ENCODE measurements at regions not wholly inside any gene's neighbourhood (a gene's known extent, or its start where the extent isn't known, plus 50 kb on each side); places are given as distances from the start of the nearest gene placed in this dataset.
"Not testable (repeated sequence)": the region's sequence is repeated elsewhere in the genome, so short reads cannot be mapped to it uniquely, and the experiment has no call there.

DNA sequence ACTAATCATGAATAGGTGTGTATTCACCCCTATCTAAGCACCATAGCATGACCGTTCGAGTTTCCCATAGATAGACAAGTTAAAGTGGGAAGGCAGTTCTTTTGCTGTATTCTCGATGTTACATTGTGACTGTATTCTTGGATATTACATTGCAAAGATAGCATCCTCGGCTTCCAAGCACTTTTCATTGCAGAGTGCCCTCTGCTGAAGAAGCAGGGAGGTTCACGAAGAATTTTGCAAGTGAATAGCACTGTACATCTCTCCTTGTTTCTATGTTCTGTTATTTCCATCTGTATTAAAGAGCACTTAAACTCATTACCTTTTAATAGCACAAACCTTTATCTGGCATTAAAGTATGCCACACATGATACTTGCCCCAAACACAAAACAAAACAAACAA lies 426.7 kb upstream of the ARX start:
- no peak for DNase-seq (ENCODE audit: low read depth)

DNA sequence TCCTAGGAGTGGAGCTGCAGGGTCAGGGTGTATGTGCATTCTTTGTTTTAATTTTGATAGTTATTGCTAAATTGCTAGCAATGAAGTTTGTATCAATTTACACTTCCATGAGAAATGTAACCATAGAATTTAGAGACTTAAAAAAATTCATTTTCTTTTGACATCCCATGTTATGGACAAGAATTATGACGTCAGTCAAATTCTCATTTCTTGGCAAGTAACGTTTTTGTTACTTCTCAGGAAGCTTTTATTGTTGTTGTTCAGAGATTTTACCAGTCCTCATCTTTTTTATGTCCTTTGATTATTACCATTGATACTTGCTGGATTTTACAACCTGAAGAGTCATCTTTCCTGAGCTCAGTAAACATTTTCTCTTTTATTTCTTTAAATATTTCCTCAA lies 417.5 kb upstream of the ARX start:
- DNase-seq (ENCODE audit: low read depth), result no peak

DNA sequence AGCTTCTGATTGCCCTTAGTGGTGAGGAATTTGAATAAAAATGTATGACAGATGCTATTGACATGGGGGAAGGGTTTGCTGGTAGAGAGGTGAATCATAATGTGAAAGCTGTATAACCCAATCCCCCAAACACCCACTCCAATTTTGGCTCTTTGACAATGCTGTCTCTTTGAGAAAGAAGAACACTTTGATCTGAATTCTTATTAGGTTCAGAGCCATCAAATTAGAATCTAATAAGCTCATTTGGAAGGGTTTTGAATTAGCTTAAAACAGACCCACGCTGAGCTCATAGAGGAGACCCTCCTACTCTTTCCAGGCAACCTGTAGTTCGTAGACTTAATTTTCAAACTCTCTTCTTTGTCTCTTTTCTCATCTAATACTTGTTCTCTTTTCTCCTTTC lies 416.6 kb upstream of the ARX start:
- DNase-seq (ENCODE audit: low read depth), result no peak

DNA sequence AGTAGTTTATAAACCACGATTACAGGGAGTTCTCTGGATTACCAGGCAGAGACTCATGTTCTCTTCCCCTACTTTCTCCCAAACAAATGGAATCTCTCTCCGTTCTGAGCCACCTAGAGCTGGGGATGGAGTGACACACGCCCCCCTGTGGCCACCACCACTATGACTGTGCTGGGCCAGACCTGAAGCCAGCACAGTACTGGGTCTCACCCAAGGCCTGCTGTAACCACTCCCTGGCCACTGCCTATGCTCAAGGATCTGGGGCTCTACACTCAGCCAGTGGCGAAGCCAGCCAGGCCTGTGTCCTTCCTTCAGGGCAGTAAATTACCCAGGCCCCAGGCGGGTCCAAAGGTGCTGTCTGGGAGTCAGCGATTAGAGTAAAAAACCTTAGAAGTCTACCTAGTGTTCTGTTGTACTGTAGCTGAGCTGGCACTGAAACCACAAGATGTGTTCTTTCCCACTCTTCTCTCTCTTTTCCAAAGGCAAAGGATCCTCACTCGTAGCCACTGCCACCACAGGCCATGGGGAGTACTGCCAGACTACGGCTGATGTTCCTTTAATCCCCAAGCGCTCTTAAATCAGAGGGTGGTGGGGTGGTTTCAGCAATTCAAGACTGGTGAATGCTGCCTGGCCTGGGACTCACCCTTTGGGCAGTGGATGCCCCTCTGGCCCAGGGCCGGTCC lies 412.2 kb upstream of the ARX start:
- no peak for DNase-seq (ENCODE audit: low read depth)

DNA sequence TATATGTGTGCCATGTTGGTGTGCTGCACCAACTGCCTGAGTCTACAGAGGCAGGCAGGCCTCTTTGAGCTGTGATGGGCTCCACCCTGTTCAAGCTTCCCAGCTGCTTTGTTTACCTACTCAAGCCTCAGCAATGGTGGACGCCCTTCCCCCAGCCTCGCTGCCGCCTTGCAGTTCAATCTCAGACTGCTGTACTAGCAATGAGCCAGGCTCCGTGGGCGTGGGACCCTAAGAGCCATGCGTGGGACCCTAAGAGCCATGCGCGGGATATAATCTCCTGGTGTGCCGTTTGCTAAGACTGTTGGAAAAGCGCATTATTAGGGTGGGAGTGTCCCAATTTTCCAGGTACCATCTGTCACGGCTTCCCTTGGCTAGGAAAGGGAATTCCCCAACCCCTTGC lies 388.4 kb upstream of the ARX start:
- DNase-seq (ENCODE audit: low read depth), result not testable (repeated sequence)

DNA sequence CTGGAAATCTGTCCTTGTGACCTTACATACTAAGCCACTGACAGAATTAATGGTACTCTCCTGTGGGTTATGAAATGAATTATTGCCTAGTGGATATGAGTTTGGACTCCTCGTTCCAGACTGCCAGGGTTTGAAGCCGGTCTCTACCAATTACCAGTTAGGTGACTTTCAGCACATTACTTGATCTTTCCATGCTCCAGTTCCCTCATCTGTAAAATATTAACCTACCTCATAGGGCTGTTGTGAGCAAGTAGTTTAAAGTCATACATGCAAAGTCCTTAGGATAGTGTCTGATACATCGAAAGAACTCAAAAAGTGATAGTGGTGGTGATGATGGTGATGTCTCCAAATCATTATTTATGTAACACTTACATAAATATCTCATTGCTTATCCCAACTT lies 373.5 kb upstream of the ARX start:
- DNase-seq (ENCODE audit: low read depth), result no peak

DNA sequence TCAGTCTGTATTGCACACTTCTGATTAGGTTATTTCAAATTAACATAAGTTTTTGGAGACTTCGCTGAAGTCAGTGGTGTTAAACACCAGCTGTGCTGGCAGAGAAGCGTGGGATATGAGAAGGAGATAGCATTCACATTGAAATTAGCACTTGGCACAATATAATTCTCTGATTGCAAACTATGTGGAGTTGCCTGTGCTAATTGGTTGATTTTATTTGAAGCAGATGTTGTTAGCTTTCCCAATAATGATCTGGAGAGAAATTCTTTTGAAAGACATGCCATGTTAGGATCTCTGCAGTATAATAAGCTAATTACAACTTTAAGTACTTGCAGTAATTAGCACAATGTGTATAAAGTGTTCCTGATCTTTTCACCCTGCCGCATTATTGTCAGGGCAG lies 367.4 kb upstream of the ARX start:
- no peak for DNase-seq (ENCODE audit: low read depth)

DNA sequence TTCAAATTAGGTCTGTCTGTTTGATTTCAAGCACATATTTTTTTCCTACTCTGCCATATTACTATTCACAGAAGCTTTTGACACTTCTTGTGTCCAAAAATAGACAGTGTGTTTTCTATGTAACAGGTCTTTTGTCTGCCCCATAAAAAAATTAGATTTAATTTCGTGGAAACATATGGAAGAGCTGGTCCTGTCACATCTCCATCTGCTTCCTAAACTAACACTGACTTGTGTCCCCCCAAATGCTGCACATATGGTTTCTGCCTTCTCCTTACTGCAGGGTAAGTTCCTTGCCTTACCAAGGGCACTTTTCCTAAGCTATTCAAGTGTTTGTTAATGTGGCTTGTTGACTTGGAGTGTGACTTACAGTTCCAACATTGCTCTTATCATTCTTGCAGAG lies 340.7 kb upstream of the ARX start:
- no peak for DNase-seq (ENCODE audit: low read depth)

DNA sequence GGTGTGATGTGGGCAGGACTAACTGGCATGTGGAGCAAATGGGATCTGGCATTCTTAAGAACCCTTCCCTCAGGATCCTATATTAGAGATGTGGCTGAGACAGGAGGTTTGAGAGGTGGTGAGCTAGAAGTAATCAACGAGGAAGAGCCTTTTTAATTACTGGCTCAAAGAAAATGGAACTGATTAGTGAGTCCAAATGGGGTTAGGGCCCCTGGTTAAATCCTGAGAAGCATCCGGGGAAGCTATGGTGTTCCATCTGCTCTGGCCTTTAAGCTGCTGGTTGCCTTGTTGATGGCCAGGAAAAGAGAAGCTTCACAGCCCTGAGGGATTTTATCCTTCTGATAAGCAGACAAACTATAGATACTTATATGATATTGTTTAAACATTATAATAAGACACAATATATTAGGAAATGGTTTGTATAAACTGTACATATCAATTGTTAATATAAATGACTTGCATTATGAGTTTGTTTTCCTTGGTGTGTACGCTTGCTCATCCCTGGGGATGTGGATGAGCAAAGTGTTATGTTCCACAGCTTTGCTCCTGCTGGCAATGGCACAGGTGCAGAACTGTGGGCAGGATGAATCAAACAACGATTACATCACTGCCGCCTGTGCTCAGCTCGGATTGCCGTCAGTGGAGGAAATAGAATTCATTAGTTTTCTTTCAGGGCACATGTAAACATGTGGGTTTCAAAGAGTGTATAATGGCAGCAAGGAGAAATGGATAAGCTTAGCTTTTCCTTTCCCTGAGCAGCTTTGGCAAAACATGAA lies 328.6 kb upstream of the ARX start:
- DNase-seq (ENCODE audit: low read depth), result no peak

DNA sequence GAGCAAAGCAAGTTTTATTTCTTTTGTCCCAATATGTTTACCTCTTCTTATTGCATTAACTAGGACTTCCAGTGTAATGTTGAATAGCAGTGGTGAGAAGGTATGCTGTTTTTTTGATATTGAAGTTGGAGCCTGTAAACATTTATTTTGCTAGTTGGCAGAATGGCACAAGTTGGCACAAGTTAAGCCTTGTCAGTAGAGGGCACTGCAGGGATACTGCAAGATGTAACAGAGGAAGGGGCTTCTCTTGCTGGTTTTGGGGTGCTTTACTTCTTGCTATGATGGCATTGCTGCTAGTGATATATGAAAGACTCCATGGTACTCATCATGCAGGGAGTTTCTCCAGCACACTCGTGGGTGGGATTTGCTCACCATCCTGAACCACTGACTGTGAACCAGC lies 327.3 kb upstream of the ARX start:
- DNase-seq (ENCODE audit: low read depth), result no peak

DNA sequence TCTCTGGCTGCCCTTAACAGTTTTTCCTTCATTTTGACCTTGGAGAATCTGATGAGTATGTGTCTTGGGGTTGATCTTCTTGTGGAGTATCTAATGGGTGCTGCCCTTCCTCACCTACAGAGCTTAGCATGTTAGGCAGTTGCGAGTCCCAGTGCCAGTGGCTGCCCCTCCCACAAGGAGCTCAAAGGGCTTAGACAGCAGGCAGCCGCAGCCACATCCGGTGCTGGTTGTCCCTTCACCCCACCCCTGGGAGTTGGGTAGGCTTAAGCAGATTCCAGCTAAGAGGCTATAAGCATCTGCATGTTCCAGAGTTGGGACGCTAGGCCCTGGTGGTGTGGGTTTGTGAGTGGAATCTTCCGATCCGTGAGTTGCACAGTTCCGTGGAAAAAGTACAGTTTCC lies 322.1 kb upstream of the ARX start:
- DNase-seq (ENCODE audit: low read depth), result peak; percentile 0

DNA sequence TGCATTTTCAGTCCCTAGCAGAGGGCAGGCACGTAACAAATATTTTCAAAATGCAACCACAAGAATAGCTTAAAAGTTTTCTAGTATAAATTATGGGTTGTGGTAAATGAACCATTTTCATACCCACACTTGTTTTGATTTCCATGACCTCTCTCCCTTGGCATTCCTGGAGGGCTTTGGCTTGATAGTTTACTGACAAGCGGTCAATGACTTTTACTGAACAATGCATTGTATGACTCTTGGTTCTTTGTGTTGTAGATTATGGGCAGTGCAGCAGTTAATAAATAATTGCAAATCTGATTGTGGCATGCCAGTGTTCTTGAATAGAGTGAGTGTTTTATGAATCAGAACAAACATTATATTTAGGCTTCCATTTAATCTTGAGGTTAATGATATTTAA lies 285.2 kb upstream of the ARX start:
- DNase-seq (ENCODE audit: low read depth), result no peak

DNA sequence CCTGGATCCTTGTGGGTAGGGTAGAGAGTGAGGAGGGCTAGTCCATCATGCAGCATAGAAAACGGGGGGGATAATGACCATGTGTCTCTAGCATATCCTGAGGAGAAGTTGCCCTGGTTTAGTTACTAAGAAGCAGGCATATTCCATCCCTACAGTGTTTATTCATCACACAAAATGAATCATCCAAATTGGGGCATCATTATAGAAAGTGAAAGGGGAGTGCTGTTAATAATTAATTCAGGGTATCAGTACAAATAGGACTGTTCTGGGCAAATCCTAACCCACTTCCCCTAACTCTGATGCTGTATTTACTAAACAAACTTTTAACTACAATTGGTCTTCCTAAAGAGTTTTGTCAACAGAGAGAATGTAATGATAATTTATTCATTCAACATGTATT lies 281.1 kb upstream of the ARX start:
- DNase-seq (ENCODE audit: low read depth), result no peak

DNA sequence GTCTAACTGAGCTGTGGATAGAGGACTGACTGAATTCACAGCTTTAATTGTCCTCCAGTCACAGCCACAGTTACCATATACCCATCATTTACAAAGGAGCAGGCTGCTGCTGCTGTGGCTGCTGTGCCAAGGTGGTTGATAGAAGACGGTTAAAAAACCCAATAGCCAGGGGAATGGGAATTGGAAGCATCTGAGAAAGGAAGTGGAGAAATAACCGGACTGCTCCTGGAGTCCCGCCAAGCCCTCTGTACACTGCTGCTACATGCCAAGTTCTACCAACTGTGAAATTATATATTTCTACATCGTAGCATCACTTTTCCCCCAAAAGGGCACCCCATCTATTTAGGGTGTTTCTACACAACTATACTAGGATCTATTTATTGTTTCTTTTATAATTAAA lies 279.7 kb upstream of the ARX start:
- no peak for DNase-seq (ENCODE audit: low read depth)

DNA sequence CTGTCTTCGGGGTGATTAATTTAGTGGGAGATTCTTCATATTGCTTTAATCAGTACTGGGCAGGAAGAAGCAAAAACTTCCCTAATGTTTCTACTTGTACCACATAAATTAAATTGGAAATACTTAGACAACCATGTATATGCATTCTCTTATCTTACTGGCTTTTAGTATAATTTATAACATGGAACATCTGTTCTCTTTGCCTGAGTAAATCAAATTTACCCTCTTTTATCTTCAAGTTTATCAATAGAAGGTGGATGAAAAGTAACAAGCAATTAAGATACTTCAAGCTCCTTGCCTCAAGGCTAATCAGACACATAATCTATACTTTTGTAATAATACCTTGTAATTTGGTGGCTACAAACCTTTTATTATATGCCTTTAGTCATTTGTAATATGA lies 274.4 kb upstream of the ARX start:
- no peak for DNase-seq (ENCODE audit: low read depth)

DNA sequence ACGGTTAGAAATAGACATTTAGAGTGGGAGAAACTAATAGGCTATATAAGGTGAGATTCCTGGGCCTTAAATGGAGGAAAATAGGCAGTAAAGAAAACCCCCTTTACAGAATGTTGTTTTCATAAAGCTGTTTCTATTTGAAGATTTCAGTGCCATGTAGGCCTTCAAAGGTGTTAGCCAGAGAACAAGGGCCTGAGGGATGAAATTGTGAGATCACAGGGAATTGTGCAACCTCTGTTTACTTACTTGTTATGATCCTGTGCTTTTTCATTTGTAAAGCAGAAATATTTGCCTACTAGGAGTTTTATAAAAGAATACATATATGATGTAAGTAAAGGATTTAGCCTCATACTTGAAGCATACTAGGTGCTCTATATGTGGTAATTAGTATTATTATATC lies 272.9 kb upstream of the ARX start:
- DNase-seq (ENCODE audit: low read depth), result no peak

DNA sequence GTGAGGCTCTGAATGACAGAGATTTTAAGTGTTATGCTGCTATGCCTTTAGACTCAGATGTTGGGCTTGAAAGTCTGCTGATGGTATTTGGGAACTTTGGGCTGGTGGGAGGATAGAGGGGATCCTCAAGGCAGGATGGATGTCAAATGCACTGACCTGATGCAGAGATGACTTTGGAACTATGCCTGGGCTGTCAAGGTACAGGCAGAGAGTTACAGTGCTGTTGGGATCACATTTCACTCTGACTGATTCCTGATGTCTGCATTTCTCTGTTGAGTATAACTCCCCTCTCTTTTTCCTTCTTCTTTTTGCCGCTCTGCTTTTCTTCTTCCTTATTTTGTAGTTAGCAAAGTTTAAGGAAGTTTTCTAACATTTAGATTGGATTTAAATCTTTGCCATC lies 271.8 kb upstream of the ARX start:
- no peak for DNase-seq (ENCODE audit: low read depth)

DNA sequence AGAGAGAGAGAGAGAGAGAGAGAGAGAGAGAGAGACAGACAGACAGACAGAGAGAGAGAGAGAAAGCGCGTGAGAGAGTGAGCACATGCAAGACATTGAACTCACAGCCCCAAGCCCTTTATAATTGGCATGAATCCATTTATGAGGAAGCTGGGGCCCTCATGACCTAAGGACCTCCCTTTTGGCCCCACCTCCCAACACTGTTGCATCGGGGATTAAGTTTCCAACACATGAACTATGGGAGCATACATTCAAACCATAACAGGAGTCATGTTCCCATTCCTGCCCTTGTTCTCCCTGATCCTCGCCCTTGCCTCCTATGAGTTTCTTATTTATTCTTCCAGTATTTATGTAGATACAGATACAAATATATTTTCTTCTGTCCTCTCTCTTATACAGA lies 269.8 kb upstream of the ARX start:
- DNase-seq (ENCODE audit: low read depth), result no peak

DNA sequence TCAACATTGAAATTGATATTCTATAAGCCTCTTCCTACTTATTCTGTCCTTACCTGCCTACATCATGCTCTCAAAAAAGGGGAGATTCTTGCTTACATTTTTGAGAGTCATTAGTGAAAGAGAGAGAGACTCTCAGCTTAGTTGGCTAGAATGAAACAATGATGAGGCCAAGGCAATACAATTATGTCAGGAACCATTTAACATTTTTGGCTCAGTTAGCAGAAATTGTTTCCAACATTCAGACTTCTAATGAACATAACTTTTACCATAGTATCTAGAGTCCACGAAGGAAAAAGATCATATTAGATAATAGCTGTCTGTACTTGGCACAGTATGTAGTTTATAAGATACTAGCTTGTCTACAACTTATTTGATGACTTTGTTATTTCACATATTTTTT lies 263.7 kb upstream of the ARX start:
- DNase-seq (ENCODE audit: low read depth), result no peak

DNA sequence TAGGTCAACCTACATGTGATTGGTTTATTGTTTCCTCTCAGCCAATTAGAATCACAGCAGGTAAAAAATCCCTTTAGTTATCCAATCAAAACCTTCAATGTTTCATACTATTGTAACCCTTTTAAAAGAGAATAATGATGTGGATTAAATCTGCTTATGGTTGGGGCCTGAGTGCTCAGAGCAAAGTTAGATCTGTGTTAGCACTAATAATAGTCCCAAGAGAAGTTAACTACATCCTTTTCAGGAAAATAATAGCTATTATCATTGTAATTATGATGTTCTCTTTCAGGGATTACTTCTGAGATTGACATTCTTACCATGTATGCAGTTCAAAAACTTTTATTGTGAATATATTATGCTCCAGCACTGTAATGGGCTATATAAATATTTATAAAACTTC lies 262.6 kb upstream of the ARX start:
- DNase-seq (ENCODE audit: low read depth), result no peak

DNA sequence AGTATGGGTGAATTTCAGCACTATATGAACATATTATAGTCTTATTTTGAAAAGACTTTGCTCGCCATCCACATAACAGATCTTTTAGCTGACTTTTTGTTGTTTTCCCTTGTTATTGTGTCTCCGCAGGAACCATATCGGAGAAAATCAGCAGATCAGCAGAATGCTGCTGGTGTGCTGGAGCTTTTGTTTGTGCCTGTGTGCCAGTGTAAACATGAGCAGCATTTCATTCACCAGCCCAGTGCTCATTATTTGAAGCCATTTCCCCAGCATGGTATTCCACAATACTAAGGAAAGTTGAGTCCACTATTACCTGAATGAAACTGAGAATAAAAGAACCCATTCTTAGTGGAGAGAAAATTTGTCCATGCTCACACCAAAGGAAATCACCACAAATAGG lies 261.8 kb upstream of the ARX start:
- no peak for DNase-seq (ENCODE audit: low read depth)

DNA sequence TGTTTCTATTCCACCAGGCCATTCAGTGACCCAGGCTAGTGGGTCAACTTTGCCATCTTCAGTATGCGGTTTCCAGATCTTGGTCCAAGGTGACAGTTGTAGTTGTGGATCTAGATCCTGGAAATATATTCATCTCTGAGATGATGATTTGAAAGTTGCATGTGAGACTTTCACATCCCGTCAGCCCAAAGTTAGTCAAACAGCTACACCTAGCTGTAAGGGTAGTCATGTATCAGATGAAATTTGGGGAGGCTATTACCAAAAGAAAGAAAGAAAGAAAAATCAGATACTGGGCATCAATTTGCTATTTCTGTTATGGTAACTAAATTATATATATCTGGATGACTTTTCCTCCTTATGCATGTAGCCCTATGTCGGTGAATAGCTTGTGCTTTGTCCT lies 259.4 kb upstream of the ARX start:
- DNase-seq (ENCODE audit: low read depth), result no peak

DNA sequence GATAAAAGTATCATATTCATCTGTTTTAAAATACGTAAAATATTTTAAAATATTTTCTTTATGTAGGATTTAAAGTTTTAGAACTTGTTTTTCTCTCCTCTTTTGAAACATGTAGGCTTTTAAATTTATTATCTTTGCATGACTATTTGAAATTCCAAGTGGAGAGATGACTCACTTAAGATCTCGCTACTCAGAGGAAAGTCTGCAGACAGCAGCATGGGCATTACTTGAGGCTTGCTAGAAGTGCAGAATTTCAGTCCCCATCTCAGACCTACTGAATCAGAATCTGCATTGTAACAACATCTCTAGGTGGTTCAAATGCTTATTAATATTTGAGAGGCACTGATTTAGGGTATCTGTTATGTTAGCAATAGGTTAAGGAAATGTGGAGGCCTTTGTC lies 225.7 kb upstream of the ARX start:
- no peak for DNase-seq (ENCODE audit: low read depth)

DNA sequence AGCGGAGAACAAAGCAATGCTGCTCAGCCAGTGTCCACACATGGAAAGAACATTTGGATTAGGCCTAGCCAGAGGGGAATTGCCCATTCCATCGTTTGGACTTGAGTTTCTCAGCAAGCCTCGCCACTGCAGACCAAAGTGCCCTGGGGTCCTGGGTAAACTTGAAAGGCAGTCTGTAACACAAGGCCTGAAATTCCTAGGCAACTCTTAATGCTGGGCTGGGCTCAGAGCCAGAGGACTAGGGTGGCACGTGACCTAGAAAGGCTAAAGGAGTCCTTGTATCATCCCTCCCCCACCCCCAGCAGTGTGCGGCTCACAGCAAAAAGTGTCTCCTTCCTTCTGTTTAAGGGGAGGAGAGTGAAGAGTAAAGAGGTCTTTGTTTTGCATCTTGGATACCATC lies 210.4 kb upstream of the ARX start:
- DNase-seq (ENCODE audit: low read depth), result no peak

All from fibroblast of gingiva (primary cell).